C4-2B (cell line): ENCODE measurements at regions not wholly inside any gene's neighbourhood (a gene's known extent, or its start where the extent isn't known, plus 50 kb on each side); places are given as distances from the start of the nearest gene placed in this dataset.

Experiments used
- CTCF ChIP-seq: fragments of 450-650 bp; conservative IDR thresholded peaks from 2 replicates; pipeline ENCODE4 v1.5.1; 2017; ENCODE audit warnings: mild to moderate bottlenecking
- ZFX ChIP-seq: fragments of 450-650 bp; IDR thresholded peaks from 2 replicates; pipeline ENCODE4 v1.6.1; 2017

- no peak for TF ChIP-seq CTCF
- no peak for TF ChIP-seq ZFX
Observed at GRCh38 chr7:19401461-19401860, 256.2 kb upstream of the FERD3L start.
